HT1080 (cell line): ENCODE measurements at regions not wholly inside any gene's neighbourhood (a gene's known extent, or its start where the extent isn't known, plus 50 kb on each side); places are given as distances from the start of the nearest gene placed in this dataset. TPM values are rescaled to one million over a fixed set of nuclear protein-coding genes. Genes with fewer than 3 reads are reported as not detected.
A peak's percentile ranks its signal among the peaks of the same experiment; 100 is the strongest.
"Not testable (repeated sequence)": the region's sequence is repeated elsewhere in the genome, so short reads cannot be mapped to it uniquely, and the experiment has no call there.

Experiments used
- DNase-seq: peaks from one replicate; pipeline ENCODE4 v3.0.0-alpha.2; 2015; ENCODE audit warnings: low read depth
- small RNA-seq: library from RNA; depleted of rRNA; stranded (forward); fragments of <200 nt; gene quantifications from one replicate; pipeline ENCODE3, GENCODE V24; 2014

DNA sequence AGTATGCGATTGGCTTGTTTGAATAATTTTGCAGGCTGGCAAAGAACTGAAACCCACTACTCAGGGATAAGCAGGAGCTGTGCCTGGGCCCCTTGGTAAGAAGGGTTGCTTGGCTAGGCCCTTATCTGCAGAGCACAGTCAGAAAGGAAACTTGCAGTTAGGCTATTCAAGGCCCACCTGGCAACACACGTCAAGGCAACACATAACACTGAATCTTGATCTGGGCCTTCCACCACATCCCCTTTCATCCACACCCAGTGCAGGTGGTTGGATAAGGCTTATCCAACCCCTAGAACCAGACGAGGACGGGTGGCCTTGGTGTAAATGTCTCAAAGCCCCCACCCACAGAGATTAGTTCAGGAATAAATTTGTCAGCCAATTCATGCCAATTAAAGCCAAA lies 72.8 kb upstream of the NEIL3 start:
- no peak for DNase-seq

- no peak for DNase-seq
Measured at GRCh38 chr4:177237291-177237690, 72.4 kb upstream of the NEIL3 start.

- DNase-seq = no peak
Measured at GRCh38 chr4:177239477-177239876, 70.2 kb upstream of the NEIL3 start.

GRCh38 chr4:177239878-177240277 lies 69.8 kb upstream of the NEIL3 start:
- DNase-seq = no peak

DNA sequence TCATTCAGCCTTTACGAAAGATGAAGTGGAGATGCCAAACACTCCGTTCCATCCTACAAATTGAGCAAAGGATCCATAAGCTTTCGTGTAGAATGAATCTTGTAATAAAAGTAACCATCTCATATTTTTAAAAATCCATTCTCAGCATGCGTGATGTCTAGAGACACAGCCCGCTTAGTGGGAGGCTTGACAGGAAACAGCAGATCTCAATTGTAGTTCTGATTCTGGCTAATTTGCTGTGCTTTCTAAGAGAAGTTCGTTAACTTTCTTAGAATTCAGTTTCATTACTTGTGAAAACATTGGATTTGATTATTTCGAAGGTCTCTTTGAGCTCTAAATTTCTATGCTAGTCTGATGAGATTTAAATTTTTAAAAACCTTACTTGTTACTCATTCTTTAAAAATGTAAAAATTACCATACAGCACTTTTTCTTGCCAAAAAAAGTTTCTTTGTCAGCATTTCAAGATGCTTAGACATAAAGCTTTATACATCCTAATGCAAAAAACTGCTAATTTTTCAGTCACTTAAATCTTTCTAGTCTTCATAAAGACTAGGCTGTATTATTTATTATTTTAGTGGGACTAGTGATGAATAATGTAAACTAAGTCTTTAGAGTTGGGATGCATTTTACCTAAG lies 66.9 kb upstream of the NEIL3 start:
- no peak for DNase-seq

DNA sequence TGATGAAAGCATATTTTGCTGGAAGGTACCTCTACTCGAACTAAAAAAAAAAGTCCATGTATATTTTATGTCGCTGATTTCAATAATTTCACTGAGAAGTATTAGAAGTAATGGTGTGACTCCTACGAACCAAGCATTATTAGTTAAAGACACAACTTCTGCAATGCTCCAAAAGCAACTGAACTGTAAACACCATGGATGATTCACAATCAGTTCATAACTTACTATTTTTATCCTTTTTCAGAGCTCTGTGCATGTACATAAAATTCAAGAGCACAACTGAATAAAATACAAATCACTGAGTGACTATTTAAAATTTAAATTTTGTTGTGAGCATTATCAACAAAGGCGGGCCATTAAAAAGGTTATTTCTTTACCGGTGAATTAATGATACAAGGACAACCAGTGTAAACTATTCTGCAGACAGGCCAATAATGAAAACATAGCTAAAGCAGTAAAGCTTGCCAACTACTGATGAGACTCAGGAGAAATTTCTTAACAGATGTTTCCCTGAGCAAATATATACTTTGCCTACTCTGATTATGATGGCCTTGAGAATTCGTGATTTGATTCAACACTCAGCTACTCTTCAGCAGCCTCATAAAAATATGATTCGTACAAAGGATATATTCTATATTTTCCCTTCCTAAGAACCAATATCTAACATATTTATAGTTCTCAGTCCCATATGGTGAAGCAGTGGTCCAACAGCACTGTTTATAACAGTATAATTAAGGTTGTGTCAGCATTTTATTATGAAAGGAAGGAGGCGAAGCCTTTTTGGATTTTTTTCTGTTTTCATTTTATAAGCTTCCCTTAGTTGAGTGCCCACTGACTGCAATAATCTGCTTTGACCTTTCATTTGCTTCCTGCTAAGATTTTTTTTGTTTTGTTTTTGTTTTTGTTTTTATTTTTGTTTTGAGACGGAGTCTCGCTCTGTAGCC lies 62.8 kb upstream of the NEIL3 start:
- DNase-seq = no peak

DNA sequence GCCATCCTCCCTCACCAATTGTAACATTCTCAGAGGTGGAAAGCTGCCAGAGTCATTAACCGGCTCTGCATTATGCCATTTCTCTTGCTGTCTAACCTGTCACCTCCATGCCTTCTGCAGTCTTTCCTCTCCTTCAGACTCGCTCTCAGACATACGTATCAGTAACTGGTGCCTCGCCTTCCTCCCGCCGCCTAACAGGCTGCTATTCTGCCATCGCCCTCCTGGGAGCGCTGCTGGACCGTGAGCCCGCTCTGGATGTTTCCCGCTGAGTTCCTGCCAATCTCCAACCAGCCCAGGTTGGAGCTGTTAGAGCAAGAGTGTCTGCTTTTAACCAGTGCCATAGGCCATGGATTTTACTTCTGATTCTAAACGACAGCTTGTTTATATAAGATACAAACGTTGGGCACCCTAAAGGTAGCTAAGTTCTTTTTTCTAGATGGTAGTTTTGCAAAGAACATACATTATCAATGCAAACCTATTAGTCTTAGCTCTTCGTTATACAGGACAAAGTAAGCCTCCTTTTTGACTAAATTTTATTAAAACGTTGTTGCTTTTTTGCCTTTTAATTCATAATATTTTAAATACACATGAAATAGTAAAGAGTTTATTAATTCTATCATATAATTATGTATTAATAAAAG lies 59.5 kb upstream of the NEIL3 start:
- peak; percentile 12 for DNase-seq

DNA sequence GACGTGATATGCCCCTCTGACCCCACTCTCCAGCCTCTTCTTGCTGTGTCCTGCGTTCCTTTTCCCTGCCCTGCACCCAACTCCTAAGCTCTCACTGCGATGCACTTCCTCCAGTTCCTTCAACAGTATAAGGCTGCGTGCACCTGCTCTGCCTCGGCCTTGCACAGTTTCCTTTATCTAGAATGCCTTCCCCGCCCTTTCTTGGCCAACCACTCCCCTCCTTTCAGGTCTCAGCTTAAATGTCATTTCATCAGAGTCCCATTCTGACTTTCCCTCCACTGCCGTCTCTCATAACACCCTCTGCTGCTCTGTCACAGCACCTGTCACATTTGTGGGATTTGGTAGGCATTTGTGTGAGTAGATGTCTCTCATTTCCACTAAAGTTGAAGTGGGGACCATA lies 58.4 kb upstream of the NEIL3 start:
- no peak for DNase-seq

DNA sequence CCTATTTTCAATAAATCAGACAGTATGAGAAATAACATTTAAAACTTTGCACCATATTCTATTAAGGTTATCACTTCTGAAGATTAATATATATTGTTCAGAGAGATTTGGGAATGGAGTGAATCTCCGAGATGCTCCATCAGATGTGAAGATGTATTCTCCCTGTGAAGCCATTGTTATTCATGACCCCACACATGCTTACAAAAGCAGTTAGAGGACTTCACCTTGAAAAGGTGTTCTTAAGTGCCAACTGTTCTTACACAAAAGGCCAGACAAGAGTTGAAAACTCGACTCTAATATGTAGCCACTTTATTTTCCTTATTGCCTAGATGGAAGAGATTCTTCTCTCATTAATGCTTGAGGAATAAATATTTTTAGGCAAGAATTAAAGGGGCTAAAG lies 54.3 kb upstream of the NEIL3 start:
- no peak for DNase-seq

- DNase-seq = no peak
Measured at GRCh38 chr4:177256950-177257349, 52.7 kb upstream of the NEIL3 start.

- DNase-seq = not testable (repeated sequence)
Measured at GRCh38 chr4:177259466-177259865, 50.2 kb upstream of the NEIL3 start.

Small RNA genes in the stretch of these regions (small RNA-seq; reads per million reads assigned to genes)
- not detected for gene RN7SKP136
